Cerebellar nuclear complex (tissue), 1 donor: ENCODE measurements at regions not wholly inside any gene's neighbourhood (a gene's known extent, or its start where the extent isn't known, plus 50 kb on each side); places are given as distances from the start of the nearest gene placed in this dataset.
"Not testable (repeated sequence)": the region's sequence is repeated elsewhere in the genome, so short reads cannot be mapped to it uniquely, and the experiment has no call there.

Experiments
- DNase-seq, 2 experiments: peaks; one replicate each; lab custom pipeline; 2025; lab: John Stamatoyannopoulos, UW

DNA sequence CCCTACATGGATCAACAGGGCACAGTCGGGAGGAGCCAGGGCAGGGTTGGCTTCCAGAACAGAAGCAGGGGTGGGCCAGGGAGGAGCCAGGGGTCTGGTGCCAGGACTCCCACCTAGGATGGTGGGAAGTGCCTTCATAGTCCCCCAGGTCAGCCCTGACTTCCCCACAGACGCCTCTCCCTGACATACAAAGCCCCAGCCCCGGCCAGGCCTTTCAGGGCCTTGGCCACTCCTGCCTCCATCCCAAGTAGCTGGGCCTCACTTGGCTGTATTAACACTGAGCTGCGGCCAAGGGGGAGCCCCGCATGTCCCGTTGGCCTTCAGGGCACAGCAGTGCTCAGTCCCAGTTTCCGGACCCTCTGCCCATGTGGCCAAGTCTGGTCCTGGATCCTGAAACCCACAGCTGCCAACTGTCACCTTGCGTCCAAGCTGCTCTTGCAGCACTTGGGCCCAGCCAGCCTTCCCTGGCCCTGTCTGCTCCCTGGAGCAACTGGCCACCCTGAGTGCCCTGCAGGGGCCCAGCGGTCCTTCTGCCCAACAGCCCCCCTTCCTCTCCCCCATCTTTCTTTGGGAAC, 627.8 kb downstream of the MATN1 start:
- no peak for DNase-seq

DNA sequence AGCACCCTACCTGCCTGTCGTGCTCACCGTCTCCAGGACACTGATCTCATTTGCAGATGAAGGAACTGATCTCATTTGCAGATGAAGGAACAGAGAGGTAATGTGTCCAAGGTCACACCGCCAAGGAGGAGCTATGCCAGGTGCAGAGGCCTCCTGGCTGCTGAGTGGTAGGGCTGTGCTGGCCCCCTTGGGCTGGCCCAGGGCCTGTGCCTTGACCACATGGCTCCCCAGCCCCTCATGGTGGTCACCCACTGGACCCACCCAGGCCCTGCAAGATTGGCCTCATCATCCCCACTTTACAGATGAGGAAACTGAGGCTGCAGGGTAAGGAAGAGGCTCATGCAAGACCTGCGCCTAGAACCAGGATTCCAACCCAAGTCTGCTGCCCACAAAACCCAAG, 628.3 kb downstream of the MATN1 start:
- no peak for DNase-seq

DNA sequence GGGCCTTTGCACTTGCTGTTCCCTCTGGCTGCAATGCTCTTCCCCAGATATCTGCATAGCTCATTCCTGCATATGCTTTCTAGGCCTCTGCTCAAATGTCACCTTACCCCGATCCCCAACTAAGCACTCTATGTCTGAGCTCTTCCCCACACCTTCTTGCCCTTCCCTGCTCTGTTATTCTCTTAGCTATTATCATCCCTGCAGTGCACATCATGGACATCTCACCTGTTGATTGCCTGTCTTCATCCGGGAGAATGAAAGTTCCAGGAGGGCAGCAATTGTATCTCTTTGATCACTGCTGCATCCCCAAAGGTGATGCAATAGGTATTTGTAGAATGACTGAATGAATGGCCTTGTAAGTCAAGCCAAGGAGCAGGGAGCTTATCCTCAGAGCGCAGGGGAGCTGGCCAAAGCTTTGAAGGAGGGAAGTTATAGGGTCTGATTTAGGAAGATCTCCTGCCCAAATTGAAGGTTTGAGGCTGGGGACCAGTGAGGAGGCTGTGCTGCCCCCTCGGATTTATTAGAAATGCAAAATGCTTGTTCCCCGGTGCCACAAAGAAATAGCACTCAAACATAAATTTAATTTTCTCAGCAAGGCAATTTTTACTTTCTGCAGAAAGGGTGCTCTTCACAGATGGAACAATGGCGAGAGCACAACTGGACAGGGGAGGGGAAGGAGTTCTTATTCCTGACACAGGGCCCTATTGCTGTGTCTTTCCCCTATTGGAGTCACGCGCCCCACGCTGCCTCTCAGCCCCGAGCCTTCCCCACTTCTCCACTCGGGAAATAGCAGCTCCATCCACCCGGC, 631.1 kb downstream of the MATN1 start:
- DNase-seq = no peak

- DNase-seq = no peak
These were observed 633.1 kb downstream of the MATN1 start for GRCh38 chr1:30090162-30090820.

- no peak for DNase-seq
These were observed 634.4 kb downstream of the MATN1 start for GRCh38 chr1:30089024-30089430.

DNA sequence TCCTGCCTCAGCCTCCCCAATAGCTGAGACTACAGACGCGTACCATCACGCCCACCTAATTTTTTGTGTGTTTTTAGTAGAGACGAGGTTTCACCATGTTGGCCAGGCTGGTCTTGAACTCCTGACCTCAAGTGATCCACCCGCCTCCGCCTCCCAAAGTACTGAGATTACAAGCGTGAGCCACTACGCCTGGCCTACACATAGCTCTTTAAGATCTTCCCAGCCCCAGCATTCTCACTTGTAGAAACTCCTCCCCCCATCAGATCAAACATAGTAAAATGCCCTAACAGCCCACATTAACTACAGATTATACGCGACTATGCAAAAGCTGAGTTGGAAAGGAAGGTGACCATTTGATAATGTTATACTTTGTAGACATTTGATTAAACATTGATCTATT, 634.8 kb downstream of the MATN1 start:
- DNase-seq = no peak

DNA sequence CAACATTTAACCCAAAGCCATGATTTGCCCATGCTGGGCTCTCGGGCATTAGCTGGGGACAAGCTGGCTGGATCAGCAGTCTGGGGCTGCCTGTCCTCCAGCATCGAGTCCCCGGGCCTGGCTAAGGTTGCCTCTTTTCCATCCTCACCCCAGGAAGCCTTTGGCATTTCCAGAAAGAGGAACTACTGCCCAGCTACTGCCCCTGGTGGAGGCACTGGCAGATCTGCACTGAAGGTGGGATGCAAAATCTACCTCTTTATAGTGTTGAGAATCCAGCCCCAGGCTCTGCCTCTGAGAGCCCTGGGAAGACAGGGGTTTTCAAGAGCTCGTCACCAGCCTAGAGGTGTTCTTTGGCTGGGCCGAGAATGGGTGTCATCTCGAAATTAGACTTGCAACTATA, 635.9 kb downstream of the MATN1 start:
- no peak for DNase-seq

DNA sequence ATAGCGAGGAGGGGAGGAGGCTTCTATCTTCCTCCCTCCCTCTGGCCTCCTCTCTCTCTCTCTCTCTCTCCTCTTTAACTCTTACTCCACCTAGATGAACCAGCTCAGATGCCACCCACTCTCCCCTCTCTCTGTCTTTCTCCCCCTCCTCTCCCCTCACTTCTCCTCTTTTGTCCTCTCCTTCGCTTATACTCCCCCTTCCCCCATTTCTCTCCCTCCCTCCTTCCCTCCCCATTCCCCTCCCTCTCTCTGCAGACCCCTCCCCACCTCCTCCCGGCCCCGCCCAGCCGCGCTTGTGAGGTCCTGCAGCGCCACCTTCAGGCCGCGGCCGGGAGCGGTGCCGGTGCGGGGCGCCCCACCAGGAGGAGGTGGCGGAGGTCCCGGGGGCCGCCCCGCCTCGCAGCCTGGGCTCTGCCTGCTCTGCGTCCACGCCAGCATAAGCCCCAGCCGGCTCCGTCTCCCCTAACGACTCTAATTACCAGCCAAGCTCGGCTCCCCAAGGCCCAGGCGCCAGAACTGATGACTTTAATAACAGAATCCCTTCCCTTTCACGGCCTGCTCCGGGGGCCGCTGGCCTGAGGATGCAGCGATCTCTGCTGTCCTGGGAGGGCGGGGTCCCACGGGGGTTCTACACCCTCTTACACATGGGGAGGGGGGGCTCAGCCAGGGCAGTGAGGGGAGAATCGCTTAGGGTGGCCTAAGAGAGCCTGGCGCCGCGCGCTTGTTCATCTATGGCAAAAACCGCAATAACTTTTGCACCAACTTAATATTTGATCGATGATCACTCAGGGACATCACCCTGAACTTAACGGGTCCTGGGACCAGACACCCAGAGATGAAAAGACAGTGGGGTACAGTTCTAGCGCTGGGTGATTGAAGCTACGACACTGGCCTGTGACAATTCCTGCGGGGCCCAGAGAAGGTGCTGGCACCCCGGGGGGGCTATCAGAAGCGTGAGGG, 637.3 kb downstream of the MATN1 start:
- no peak for DNase-seq

DNA sequence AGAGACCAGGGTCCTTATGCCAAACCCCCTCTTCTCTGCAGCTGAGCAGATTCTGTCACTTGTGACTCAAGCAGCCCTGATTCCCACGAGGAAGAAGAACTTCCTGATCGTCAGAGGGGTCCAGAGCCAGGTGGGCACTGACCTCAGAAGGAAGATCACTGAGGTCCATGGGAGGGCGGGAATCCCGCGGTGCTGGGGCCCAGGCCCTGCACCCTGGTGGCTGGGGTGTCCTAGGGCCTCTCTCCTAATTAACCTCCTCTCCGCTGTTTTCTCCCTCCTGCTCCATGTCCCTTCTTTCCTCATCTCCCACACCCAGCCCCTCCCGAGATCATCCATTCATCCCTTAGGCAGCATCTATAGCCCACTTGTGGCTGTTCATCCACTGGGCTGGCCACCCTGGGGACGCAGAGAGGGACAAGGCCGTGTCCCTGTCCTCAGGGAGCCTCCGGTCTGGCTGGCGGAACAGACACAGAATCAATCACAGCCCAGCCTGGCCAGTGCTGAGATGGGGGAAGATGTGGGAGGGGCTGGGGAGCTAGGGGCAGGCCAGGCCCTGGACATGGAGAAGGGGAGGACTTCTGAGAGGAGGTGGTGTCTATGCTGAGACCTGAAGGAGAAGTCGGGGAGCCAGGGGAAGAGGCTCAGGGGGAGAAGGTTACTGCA, 638.3 kb downstream of the MATN1 start:
- DNase-seq = no peak

DNA sequence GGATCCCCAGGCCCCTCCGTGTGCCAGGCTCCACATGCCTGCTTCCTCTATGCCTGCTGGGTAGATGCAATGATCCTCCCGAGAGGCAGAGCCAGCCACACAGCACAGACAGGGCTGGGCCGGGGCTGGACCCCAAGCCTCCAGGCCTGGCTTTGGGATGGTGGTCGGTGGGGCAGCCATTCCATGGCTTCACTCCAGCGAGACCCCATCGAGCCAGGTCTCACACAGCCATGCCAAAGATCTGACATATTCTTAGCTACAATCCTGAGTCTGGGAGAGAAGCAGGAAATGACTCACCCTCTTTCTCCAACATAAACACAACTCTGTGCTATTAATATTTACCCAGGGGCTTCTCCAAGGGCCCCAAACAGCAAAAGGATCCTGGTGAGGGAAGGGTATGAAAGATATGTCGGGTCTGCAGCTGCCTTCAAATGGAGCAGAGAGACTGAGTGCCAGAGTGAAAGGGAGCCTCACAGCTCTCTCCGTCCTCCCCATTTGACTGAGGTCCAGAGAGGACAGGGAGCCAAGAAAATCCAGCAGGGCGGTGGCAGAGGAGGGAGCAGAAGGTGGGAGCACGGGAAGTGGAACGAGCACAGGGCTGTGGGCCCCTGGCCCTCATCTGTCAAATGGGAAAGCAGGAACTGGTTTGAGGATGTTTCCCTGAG, 639.5 kb downstream of the MATN1 start:
- DNase-seq = no peak

GRCh38 chr1:30081379-30082102, 641.8 kb downstream of the MATN1 start:
- no peak for DNase-seq

DNA sequence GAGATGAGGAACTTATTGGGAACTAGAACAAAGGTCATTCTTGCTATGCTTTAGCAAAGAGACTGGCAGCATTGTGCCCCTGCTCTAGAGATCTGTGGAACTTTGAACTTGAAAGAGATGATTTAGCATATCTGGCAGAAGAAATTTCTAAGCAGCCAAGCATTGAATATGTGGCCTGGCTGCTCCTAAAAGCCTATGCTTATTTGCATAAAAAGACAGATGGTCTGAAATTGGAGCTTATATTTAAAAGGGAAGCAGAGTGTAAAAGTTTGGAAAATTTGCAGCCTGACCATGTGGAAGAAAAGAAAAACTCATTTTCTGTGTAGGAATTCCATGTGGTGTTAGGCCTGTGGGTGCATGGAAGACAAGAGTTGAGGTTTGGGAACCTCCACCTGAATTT, 647.5 kb downstream of the MATN1 start:
- DNase-seq = not testable (repeated sequence)

DNA sequence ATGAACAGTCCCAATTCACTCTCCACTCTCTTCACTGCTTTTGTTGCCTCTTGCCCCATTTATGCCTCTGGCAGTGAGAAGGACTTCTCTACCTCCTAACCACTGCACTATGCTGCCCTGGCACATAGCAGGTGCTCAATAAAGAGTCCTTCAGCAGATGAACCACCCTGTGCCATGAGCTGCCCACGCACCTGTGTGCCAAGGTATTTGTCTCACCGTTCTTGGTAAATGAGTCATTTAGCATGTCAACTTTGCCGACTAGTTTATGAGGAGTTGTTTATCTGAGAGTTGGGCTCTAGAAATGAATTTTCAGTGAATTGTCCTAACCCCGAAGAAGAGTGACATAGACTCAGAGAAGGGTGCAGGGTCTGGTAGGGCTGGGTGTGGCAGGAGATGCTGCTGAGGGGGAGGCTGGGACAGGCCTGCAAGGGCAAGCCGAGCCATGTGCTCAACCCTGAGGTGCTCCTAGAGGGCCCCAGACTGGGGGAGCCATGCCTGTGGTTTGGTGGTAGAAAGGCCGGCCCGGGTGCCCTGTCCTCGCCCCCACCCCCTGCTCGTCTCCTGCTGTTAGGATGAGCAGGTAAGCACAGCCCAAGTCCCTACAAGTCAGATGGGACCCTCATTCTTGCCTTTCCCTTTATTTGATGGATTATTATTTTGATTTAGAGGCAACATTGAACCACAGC, 654.5 kb downstream of the MATN1 start:
- no peak for DNase-seq

GRCh38 chr1:30064547-30064946, 658.8 kb downstream of the MATN1 start:
- no peak for DNase-seq

DNA sequence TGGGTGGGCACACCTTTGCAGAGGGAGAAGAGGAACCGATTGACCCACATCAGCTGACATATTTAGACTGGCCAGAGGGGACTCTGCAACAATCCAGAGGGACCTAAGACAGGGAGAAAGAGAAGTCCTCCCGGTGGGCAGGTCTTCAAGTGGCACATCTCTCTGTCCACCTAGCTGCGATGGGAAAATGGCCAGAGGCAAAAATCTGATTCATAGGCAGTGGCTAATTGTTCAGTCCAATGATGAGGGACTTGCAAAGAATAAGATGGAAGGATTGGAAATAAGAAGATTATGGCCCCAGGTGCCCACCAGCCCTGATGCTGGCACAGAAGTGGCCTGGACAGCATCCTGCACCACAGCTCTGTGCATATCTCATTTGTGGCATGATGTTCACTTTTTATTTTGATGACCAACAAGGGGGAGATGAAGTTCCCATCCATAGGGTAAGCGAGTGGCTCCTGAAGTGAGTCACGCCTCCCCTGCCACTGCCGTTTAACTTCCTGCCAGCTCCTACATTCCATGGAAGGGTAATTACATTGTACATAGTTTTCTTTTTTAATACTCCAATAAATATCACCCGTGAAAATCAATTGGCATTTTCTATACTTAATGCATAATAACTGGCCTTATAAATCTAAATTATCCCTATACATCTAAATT, 659.6 kb downstream of the MATN1 start:
- no peak for DNase-seq

DNA sequence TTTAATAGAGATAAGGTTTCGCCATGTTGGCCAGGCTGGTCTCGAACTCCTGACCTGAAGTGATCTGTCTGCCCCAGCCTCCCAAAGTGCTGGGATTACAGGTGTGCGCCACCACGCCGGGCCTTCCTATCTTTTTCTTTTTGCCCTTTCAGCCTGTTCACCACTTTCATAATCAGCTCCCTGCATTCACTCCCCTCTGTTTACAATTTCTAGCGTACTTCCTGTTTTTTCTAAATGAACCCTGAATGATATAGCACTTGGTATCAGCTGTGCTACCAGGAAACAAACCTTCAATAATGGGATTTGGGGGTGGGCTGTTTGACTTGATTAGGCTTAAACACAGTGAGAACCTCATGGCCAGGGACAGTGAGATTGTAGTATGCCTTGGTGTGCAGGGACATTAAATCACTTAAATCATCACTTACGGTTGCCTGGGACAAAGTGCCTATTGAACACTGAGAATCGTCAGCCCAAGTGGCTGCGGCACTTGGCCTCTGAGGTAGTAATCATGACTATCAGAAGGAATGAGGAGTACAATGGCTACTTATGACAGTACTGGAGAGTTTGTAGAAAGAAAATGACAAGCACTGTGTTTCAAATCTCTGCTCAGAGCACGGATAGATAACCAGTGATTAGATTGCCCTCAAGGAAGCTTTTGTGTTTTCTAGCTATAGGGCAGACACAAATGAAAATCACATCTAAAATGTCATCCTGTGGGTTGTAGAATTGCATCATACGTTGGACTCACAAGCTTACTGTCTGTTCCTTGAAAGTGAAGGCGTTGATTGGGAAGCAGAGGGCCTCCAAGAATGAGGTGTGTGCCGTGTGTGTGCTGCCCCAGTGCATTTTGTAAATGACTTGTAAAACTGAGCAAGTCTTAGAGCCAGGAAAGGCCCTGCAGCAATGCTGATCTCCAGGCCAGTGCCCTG, 661.8 kb downstream of the MATN1 start:
- DNase-seq = no peak

DNA sequence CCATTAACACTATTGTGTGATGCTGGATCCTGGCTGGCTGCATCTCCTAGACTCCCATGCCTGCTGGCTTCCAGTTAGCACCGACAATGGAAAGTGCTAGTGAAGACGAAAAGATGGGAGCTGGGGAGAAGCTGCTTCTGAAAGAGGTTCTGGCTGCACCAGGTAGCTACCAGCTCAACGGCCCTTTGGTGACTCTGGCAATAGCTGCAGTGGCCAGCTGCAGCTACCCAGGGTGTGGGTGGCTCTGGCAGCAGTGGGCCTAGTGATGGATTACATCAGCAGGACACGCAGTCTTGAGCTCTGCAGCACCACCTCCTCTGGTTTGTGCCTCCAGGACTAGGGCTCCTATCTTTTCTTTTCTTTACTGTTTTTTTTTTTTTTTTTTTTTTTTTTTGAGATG, 662.6 kb downstream of the MATN1 start:
- DNase-seq = no peak

DNA sequence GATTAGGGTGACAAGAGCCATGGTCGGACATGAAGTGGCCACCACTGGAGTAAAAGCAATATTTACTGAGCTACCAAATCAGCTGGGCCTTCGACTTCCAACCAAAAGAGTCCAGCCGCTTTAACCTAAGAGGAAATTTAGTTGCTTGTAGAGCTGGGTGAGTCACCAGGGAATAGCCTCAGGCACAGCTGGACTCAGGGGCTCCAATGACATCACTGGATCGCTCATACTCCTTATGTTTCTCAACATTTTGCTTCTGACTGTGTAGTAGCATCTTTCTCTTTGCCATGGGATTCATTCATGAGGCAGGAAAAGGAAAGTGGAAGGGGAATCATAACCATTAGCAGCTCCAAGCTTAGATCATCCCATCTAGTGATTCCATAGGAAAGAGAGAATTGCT, 664.4 kb downstream of the MATN1 start:
- no peak for DNase-seq
